ENCODE measurements at regions not wholly inside any gene's neighbourhood (a gene's known extent, or its start where the extent isn't known, plus 50 kb on each side); places are given as distances from the start of the nearest gene placed in this dataset.
"Not testable (repeated sequence)": the region's sequence is repeated elsewhere in the genome, so short reads cannot be mapped to it uniquely, and the experiment has no call there.

DNA sequence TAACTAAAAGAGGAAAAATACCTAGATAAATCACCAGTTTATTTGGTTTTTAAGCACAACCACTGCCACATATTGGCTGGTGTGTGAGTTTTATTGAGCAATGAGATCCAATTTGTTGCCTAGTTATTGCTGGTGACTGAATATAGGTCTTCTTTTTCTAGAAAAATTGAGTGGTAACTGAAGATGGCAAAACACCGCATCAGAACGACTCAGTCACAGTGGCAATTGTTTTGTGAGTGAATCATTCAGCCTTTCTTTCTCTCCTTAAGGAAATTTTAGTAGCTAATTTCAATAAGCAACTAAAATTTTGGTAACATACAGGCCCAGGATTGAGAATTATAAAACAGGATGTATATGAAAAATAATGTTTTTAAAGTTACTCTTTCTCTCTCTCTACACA lies 533.0 kb downstream of the KCNA4 start:
- DNase-seq (ENCODE audit: low spot score): no peak

DNA sequence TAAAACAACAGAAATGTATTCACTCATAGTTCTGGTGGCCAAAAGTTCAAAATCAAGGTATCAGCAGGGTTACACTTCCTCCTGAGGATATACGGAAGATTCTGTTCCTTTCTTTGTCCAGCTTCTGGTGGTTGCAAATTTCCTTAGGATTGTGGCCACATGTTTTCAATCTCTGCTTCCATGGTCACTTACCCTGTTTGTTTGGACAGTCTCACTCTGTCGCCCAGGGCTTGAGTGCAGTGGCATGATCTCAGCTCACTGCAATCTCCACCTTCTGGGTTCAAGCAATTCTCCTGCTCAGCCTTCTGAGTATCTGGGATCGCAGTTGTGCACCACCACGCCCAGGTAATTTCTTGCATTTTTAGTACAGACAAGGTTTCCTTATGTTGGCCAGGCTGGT lies 534.3 kb downstream of the KCNA4 start:
- no peak for DNase-seq (ENCODE audit: low spot score)

DNA sequence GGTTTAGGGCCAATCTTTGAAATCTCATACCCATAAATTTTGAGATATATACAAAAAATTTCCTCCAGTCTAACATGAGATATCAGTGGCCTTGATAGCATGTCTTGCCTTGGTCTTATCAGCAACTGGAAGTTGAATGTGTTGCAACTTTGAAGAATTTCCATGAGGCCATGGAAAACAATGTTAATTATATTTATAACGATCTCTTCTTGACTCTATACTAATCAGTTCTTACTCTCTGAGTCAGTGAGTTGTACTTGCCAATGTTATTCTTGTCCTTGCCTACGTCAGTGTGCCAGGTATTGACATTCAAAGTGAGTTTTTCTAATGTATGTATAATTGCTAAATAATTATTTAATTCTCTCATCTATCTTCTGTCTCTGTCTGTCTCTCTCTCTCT lies 535.1 kb downstream of the KCNA4 start:
- DNase-seq (ENCODE audit: low spot score): no peak

DNA sequence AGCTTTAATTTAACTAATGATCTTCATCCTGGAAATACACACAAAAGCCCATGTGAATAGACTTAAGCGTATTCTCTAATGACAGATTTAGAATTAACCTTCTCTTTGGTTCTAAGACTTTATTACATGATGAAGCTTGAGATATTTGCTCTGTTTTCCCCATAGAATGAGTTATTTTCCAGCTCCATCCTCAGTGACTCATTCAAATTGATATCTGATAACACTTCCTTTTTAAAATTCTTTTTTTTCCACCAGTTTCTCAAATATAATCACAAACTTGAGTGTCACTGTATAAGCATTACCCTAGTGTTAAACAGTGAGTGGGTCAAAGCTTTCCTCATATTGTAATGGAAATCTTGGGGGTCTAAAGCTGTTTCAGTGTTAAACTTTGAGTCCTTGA lies 535.8 kb downstream of the KCNA4 start:
- DNase-seq (ENCODE audit: low spot score): no peak

DNA sequence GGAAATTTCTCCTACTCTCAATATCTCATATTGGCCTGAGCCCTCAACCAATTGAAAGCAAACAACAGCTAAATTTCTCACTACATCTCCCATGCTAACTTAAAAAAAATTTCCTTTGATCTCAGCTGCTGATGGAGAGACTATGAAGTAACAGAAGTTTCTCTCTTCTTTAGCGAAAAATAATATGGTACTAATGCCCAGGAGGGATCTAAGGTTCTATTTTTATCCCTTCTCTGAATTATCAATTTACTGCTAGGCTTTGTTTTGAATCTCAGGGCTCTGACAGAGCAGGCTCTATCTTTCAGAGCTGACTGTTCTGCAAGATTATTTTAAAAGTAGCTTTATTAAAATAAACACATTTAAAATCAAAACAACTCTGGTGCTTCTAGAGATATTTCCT lies 558.6 kb downstream of the KCNA4 start:
- DNase-seq (ENCODE audit: low spot score): no peak

DNA sequence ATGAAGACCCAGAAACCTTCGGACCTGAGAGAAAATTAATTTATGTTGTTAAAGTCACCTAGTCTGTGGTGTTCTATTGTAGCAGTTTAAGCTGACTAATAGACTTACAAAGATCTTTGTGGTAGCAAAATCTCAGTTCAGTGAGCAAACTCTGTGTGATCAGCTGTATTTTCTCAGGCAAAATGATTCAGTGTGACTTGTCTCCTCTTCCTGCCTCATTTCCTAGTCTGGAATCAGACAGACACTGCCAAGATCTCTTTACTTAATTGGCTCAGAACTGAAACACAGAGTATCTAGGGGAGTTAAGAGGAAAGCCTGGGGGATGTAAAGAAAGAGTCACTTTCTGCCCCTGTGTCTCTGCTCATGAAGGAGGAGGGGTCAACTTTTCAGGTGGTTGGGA lies 564.7 kb downstream of the KCNA4 start:
- DNase-seq (ENCODE audit: low spot score): no peak

DNA sequence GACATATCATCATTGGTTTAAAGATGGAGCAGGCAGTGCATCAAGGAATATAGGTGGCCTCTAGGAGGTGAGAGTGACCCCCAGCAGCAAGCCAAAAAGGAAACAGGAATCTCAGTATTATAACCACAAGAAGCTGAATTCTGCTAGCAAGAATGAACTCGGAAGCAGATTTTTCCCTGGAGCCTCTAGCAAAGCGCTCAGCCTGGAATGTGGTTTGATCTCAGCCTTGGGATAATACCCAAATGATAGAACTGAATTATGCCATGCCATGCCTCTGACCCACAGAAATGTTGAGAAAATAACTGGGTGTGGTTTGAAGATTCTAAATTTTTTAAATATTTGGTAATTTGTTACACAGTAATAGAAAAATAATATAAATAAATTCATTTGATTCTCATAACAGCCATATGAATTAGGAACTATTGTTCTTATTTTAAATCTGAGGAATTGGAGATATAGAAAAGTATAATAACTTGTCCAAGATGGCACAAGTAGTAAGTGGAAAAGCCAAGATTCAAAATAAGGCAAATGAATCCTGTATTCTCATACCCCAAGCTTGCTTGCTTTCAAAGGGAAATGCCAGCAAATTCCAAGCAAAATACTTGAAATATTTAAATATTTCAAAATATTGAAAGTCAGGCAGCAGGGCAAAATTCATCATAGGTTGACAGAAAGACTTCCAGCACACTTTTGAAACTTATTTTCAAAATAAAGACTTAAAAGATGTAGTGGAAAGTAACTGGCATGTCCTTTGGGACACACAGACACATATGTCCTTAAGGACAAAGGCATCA lies 567.4 kb downstream of the KCNA4 start:
- DNase-seq (ENCODE audit: low spot score): no peak

DNA sequence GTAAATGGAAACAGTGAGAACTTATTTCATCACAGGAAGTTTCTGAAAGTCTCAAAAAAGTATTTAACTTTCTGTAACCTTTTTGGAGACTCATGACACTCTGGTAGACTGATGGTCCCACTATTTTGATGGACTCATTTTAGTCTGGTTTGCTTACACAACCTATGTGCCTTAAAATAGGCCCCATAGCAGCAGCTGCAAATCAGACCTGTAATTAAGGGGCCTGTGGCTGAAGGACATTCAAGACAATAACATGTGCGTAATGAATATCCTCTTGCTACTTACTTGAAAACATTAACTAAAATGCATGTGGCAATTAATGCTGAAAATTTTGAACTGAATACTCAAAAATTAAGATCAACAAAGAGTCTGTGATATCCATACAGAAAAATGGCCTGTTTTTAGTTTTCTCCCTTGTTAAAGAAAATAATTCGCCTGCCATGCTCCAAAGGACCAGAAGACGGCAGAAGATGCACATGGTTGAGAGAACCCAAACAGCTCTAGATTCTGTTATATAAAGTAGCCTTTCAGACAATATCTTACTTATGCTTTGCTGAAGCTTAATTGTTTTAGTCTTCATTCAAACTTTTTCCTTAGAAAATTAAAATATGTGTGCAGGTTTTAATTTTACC lies 568.5 kb downstream of the KCNA4 start:
- DNase-seq (ENCODE audit: low spot score): peak; percentile 52

DNA sequence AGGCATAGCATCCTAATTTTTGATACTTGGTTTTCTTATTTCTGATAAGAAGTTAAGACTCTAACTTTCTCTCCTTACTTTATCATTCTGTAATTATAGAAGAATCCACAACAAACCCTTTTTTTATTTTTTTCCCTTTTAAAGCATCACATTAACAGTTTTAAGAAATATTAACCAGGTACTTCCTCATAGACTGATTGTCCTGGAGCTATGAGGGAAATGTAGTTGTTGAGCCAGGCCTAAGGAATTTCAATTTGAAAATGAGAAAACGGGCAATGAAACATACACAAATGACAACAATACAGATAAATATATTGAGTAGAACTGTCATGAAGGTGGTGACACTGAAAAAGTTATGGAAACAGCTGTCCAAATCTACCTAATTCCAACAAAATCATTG lies 569.0 kb downstream of the KCNA4 start:
- DNase-seq (ENCODE audit: low spot score): no peak

DNA sequence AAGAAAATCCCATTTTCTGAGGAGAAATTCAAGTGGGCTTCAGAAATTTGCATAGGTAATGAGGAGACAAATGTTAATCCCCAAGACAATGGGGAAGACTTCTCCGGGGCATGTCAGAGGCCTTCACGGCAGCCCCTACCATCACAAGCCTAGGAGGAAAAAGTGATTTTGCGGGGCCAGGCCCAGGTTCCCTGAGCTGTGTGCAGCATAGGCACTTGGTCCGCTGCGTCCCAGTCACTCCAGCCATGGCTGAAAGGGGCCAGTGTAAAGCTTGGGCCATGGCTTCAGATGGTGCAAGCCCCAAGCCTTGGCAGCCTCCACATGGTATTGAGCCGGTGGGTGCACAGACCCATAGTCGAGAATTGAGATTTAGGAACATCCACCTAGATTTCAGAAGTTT lies 570.7 kb downstream of the KCNA4 start:
- no peak for DNase-seq (ENCODE audit: low spot score)

DNA sequence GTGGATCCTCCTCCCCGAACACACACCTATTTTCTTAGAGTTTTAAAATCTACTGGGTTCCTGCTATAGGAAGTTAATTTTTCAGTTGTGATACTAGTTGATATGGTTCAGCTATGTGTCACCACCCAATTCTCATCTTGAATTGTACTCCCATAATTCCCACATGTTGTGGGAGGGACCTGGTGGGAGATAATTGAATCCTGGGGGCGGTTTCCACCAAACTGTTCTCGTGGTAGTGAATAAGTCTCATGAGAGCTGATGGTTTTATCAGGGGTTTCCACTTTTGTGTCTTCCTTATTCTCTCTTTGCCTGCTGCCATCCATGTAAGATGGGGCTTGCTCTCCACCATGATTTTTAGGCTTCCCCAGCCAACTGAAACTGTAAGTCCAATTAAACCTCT lies 571.6 kb downstream of the KCNA4 start:
- DNase-seq (ENCODE audit: low spot score): not testable (repeated sequence)

DNA sequence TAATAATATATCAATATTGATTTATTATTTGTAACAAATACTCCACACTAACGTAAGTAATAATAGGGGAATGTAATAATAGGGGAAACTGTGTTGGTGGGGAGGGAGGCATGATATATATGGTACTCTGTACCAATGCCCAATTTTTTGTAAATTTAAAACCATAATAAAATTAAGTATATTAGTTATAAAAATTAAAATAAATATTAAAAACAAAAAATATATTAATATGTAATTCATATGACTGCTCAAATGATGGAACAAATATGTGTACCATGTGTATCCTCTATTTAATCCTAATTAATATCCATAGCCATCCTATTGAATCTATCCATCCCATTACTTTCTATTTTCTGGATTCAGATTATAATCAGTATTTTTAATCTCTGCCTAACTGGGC lies 578.0 kb downstream of the KCNA4 start:
- no peak for DNase-seq (ENCODE audit: low spot score)

DNA sequence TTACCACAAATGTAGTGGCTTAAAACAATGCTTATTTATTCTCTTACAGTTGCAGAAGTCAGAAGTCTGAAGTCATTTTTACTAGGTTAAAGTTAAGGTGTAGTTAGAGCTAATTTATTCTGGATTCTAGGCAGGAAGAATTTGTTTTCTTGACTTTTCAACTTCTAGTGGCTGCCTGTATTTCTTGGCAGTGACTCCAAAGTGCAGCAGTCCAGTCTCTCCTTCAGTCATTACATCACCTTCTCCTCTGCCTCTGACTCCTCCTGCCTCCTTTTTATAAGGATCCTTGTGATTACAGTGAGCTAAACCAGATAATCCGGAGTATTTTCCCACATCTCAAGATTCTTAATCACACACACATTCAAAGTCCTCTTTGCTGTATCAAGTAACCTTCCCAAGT lies 581.4 kb downstream of the KCNA4 start:
- DNase-seq (ENCODE audit: low spot score): no peak

DNA sequence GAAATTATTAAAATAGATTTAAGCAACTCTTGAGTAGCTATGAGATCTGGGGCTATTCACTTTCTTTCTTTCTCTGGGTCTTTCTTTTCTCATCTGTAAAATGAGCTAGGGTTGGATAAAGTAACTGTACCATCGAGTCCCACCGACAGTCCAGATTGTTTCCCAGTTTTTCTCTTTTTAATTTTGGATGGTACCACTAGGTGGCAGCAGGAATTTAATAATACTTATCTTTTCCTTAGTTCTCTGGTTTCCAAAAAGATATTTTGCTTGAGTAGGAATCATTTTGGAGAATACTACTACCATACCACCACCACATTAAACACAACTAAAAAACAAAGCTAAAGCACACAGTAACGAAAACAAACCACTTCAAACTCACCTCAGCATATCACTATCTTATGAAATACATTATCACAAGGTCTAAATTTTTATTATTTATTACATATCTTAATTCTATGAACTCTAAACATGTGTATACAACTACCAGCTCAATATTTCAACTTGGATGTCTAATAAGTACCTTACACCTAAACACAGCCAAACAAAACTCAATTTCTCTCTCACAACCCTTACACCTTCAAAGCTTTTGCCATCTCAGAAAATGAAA lies 584.0 kb downstream of the KCNA4 start:
- peak; percentile 36 for DNase-seq (ENCODE audit: low spot score)

DNA sequence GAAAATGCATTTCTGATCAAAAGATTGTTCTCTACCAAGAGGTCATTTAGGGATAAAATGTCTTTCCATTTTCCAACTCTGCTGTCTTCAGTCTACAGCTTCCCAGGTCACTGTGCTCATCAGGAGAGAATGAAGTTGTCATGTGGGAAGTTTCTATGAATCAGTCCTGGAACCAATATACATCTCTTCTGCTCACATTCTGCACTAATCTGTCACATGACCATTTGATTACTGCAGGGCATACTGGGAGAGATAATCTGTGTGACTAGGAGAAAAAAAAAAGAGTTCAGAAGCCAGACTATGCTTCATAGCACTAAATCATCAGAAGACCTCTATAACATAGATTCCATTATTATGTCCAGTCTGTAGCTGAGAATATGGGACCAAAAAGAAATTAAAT lies 611.5 kb downstream of the KCNA4 start:
- no peak for DNase-seq (ENCODE audit: low spot score)

DNA sequence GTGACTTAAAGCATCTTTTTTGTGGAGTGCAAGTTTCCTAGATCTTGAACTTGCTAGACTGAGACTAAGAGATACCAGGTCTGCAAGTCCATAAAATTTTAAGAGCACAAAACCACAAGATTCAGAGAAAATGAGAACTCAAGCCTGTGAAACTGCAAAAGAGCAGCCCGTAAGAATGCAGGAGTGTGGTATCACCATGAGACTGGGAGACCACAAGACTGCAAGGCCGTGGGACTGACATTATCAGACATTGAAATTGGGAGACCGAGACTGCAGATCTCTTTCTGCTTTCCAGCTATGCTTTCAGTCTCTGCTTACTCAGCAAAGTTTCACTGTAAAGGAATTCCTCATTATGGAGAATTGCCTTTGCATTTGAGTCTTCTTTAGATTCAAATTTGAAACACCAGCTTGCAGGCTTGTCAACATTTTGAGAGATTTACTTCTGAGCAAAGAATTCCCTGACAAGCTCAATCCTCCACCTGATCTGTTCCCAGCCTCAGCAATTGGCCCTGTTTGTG lies 621.2 kb downstream of the KCNA4 start:
- DNase-seq (ENCODE audit: low spot score): no peak

DNA sequence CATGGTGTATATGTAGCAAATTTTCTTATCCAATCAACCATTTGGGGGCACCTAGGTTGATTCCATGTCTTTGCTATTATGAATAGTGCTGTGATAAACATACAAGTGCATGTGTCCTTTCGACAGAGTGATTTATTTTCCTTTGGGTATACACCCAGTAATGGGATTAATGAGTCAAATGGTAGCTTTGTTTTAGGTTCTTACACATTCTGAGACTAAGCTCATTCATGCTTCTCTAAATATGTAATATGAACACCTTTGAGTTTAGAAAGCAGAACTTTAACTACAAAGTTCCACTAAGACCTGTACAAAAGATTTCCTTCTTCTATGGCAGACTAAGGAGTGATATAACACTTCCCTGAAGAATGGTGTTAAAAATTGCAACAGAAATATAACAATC lies 627.0 kb downstream of the KCNA4 start:
- no peak for DNase-seq (ENCODE audit: low spot score)

DNA sequence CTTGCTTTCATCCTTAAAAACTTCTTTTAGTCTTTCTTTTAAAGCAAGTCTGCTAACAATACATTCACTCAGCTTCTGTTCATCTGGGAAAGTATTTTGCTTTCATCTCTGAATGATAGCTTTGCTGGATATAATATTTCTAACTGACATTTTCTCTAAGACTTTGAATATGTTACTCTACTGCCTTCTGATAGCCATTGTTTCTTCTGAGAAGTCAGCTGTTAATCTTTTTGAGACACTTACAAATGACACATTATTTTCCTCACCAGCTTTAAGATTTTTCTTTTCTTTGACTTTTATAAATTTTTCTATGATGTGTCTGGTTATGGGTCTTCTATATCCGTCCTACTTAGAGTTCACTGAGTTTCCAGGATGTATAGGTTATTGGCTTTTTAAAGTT lies 643.1 kb downstream of the KCNA4 start:
- no peak for DNase-seq (ENCODE audit: low spot score)

DNA sequence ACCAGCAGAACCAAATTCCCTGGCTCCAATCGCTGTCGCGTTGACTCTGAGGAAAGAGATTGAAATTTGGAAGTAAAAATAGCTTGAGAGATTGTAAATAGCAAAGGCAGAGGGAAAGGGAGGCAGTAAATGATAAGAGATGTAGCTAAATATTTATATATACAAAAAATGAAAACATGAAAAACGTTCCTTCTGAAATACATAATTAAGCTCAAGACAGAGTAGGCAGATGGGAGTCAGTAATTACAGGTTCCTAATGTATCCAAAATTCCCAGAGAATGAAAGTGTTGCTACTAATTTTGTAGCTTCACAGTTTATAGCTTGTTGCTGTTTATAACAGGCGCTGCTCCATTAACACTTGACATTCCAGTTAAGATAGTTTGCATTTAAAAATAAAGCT lies 648.7 kb downstream of the KCNA4 start:
- DNase-seq (ENCODE audit: low spot score): no peak

DNA sequence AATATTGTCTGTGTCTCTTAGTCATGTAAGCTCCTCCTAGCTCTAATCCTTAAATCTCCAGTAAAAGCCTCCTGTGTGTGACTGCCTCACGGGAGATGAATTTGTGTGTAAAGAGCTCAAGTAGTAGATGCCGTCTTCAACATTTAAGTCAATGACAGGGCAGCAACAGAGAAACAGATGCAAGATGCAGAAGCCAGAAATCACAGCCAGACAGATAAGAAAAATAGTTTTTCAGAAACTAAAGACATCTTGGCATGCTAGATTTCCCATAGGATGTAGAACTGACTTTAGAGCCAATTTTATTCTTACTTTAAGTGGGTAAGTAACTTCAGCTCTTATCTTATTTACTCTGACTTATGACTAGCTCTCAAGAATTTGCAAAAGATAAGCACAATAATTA lies 652.8 kb downstream of the KCNA4 start:
- DNase-seq (ENCODE audit: low spot score): no peak

DNA sequence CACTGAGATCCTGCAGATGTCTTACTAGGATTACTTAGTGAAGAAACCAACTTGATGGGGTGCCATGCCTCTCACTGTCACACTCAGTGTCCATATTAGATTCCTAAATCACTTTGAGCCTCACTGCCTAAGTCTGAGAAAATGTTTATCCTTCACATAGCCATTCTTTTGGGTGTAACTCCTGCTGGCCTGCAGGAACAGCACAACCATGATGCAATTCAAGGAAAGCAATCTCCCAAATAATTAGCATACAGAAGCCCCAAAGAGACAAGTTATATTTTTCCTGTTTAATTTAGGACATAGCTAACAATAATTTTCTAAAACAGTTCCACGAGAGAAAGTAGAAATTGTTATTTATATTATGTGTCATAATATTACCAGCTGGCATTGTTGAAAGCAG lies 655.5 kb downstream of the KCNA4 start:
- DNase-seq (ENCODE audit: low spot score): no peak

DNA sequence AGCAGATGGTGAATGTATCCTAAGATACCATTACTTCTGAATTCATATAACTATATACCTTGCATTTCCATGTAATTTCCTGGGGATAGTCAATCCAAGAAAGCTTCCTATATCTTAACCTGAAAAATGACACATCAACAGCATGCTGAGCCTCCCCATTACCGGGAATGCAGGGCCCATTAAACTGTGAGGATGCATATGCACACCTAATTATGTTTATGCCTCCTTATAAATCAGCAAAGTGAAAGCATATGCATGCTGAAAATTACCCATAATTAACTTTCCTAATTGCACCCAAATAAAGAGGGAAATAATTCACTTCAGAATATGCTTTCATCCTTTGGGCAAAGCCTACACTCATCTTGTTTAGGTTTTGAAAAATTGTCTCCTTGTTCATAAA lies 663.0 kb downstream of the KCNA4 start:
- no peak for DNase-seq (ENCODE audit: low spot score)

DNA sequence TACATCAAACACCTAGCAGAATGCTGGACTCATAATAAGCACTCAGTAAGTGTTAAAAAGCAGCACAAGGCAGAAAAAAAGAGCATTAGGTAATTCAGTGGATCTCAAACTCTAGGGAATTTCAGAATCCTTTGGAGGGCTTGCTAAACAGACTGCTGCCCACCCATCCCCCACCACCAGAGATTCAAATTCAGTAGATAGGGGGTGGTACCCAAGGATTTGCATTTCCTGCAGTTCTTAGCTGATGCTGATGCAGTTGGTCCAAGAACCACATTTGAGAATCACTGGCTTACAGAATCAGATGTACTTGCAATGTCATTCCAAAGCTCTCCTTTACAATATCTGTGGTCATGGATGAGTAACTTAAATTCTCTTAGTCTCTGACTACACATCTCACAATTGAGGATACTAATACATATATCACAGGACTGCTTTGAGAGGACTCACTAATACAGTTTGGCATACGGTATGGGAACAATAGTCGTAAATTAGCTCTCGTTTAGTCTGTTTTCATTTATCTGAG lies 664.5 kb downstream of the KCNA4 start:
- DNase-seq (ENCODE audit: low spot score): no peak
